Ascending aorta (tissue), 2 donors: ENCODE measurements at regions not wholly inside any gene's neighbourhood (a gene's known extent, or its start where the extent isn't known, plus 50 kb on each side); places are given as distances from the start of the nearest gene placed in this dataset.

Experiments
- DNase-seq, 2 donors: peaks; one replicate each; pipeline ENCODE4 v3.0.0-alpha.2; 2019; ENCODE audit warnings: low spot score in 2 of 2
- H3K27ac ChIP-seq, 2 donors: fragments of 200-600 bp; sonication (generic); one replicate each; pipeline ENCODE4 v1.5.1; 2016 to 2017; ENCODE audit warnings: mild to moderate bottlenecking in 1 of 2
- H3K27me3 ChIP-seq: fragments of 200-600 bp; sonication (generic); one replicate; pipeline ENCODE4 v1.5.1; 2017
- H3K36me3 ChIP-seq, 2 donors: fragments of 200-600 bp; sonication (generic); one replicate each; pipeline ENCODE4 v1.5.1; 2016
- H3K4me1 ChIP-seq, 2 donors: fragments of 200-600 bp; sonication (generic); one replicate each; pipeline ENCODE4 v1.5.1; 2016 to 2017; ENCODE audit warnings: mild to moderate bottlenecking in 1 of 2
- H3K4me3 ChIP-seq, 2 donors: fragments of 200-600 bp; sonication (generic); one replicate each; pipeline ENCODE4 v1.5.1; 2016 to 2017; ENCODE audit warnings: mild to moderate bottlenecking in 1 of 2
- H3K9me3 ChIP-seq, 2 donors: fragments of 200-600 bp; sonication (generic); one replicate each; pipeline ENCODE4 v1.5.1; 2016
- intact Hi-C: fragments of 100-400 bp; cut with DNase I; formaldehyde crosslinking; loops from one replicate; pipeline ENCODE4 v1.15.1; 2023
- TF ChIP-seq, protein P1 (sequence below), 3 experiments: fragments of 200-600 bp in 2 of 3; fragments of 450-650 bp in 1 of 3; sonication (generic) in 2 of 3; IDR thresholded peaks; one replicate each; pipeline ENCODE4 v1.5.1; 2016 to 2019; ENCODE audit warnings: antibody characterized with exemption in 3 of 3, mild to moderate bottlenecking in 1 of 3, moderate library complexity in 1 of 3

DNA sequence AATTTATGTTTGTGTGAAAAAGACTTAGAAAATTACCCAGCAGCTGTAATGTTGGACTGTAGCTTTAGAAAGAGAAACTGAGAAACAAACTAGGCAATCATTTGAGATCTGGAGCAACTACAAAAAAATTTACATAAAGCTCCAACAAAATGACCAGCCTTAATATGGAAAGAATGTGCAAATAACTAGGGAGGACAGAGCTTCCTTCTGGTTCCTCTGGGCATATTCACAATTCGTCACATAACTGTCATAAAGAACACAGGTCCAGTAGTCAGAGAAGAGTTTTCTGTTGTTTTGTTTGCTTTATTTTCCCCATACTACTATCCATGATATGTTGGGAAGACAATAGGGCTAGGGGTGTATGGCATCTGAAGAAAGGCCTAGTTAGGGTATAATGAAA lies 416.8 kb upstream of the DSEL start:
- H3K9me3 ChIP-seq: no peaks in the 10 kb centered on the region
- TF ChIP-seq, protein P1, sequence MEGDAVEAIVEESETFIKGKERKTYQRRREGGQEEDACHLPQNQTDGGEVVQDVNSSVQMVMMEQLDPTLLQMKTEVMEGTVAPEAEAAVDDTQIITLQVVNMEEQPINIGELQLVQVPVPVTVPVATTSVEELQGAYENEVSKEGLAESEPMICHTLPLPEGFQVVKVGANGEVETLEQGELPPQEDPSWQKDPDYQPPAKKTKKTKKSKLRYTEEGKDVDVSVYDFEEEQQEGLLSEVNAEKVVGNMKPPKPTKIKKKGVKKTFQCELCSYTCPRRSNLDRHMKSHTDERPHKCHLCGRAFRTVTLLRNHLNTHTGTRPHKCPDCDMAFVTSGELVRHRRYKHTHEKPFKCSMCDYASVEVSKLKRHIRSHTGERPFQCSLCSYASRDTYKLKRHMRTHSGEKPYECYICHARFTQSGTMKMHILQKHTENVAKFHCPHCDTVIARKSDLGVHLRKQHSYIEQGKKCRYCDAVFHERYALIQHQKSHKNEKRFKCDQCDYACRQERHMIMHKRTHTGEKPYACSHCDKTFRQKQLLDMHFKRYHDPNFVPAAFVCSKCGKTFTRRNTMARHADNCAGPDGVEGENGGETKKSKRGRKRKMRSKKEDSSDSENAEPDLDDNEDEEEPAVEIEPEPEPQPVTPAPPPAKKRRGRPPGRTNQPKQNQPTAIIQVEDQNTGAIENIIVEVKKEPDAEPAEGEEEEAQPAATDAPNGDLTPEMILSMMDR (IDR thresholded peaks at IDR 0.05): no peak
- H3K27ac ChIP-seq: no peak overlapping the region
- H3K4me3 ChIP-seq: no peak overlapping the region
- H3K36me3 ChIP-seq: no peaks in the 10 kb centered on the region
- no peak for DNase-seq
- intact Hi-C loops: no loop called here
- H3K27me3 ChIP-seq: no peaks in the 10 kb centered on the region
- H3K4me1 ChIP-seq: no peaks in the 10 kb centered on the region

DNA sequence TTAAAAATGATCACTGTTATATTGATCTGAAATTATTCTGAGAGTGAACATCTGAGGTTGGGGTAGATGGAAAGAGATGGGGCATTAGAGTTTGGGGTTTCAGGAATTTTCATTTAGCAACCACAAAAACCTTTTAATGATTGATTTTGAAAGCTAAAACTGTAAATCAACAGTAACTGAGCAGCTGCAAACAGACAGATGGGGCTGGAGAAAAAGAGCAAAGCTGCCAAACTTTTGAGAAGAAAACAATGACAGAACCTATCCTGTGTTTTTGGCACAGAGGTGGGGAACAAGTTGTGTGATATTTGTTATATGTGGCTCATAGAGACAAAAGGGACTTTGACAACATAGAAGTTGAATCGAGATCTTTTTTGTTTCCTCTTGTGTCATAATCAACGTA lies 415.8 kb upstream of the DSEL start:
- DNase-seq: no peak
- H3K36me3 ChIP-seq: no peaks in the 10 kb centered on the region
- intact Hi-C loops: no loop called here
- no peaks in the 10 kb centered on the region for H3K4me1 ChIP-seq
- no peaks in the 10 kb centered on the region for H3K9me3 ChIP-seq
- H3K27ac ChIP-seq: no peak overlapping the region
- H3K27me3 ChIP-seq: no peaks in the 10 kb centered on the region
- TF ChIP-seq, protein P1 (IDR thresholded peaks at IDR 0.05): no peak
- H3K4me3 ChIP-seq: no peak overlapping the region

GRCh38 chr18:67926929-67927864 lies 410.7 kb upstream of the DSEL start:
- H3K27ac ChIP-seq: no peak overlapping the region
- H3K27me3 ChIP-seq: no peaks in the 10 kb centered on the region
- TF ChIP-seq, protein P1 (IDR thresholded peaks at IDR 0.05): no peak
- no peaks in the 10 kb centered on the region for H3K9me3 ChIP-seq
- intact Hi-C loops: no loop called here
- DNase-seq: no peak
- no peaks in the 10 kb centered on the region for H3K36me3 ChIP-seq
- no peak overlapping the region for H3K4me3 ChIP-seq
- no peaks in the 10 kb centered on the region for H3K4me1 ChIP-seq

DNA sequence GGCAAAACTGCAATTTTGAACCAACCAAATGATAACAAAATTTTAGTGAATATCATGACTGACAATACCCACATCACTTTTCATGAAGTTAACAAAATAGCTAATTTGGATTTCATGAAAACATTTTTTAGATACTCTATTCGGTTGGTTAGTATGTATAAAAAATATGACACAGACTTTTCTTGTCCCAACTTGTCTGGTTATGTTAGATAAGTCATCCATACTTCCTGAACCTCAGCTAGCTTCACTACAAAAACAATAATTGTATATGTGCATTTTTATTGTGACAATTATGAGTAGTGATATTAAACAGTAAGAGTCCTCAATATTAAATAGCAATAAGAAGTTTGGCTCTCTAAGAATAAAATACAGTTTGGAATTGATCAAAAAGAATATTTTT lies 408.1 kb upstream of the DSEL start:
- intact Hi-C loops: no loop called here
- H3K4me1 ChIP-seq: no peaks in the 10 kb centered on the region
- H3K4me3 ChIP-seq: no peak overlapping the region
- no peak overlapping the region for H3K27ac ChIP-seq
- no peak for DNase-seq
- H3K36me3 ChIP-seq: no peaks in the 10 kb centered on the region
- H3K27me3 ChIP-seq: no peaks in the 10 kb centered on the region
- no peaks in the 10 kb centered on the region for H3K9me3 ChIP-seq
- TF ChIP-seq, protein P1 (IDR thresholded peaks at IDR 0.05): no peak

GRCh38 chr18:67919316-67919715 lies 402.8 kb upstream of the DSEL start:
- H3K4me1 ChIP-seq: no peaks in the 10 kb centered on the region
- H3K4me3 ChIP-seq: no peak overlapping the region
- TF ChIP-seq, protein P1 (IDR thresholded peaks at IDR 0.05): no peak
- H3K27me3 ChIP-seq: no peaks in the 10 kb centered on the region
- no peaks in the 10 kb centered on the region for H3K9me3 ChIP-seq
- DNase-seq: no peak
- no peaks in the 10 kb centered on the region for H3K36me3 ChIP-seq
- intact Hi-C loops: no loop called here
- H3K27ac ChIP-seq: no peak overlapping the region
